Activated CD4-positive, alpha-beta T cell treated with anti-CD3 and anti-CD28 coated beads, Interleukin-2, amount 50 U/mL, for 24 hours (primary cell): ENCODE measurements at regions not wholly inside any gene's neighbourhood (a gene's known extent, or its start where the extent isn't known, plus 50 kb on each side); places are given as distances from the start of the nearest gene placed in this dataset.
"Not testable (repeated sequence)": the region's sequence is repeated elsewhere in the genome, so short reads cannot be mapped to it uniquely, and the experiment has no call there.

Experiments
- DNase-seq, 2 donors: peaks; one replicate each; pipeline ENCODE4 v3.0.0-alpha.2; 2020; ENCODE audit warnings: low read depth in 1 of 2, low spot score in 1 of 2

DNA sequence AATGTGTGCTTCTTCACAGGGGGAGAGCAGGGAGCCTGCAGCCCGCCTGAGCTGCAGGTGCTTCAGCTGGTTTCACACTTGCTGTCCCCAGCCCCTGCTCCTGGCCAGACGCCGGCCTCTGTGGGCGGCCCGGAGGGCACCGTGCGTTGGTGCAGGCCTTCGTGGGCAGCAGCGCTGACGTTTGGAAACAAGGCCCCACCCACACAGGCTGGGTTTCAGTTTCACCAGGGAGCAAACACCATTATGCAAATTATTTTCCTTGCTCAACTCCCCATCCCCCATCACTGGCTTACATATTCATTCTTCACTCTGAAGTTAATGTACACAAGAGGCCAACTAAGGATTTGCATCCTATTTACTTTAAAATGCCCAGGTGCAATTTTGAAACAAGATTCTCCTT, 343.2 kb downstream of the BCL2L11 start:
- DNase-seq: peak in 1 of 2 donors; percentile 32

GRCh38 chr2:111464367-111464766, 343.7 kb downstream of the BCL2L11 start:
- DNase-seq: not testable (repeated sequence)

DNA sequence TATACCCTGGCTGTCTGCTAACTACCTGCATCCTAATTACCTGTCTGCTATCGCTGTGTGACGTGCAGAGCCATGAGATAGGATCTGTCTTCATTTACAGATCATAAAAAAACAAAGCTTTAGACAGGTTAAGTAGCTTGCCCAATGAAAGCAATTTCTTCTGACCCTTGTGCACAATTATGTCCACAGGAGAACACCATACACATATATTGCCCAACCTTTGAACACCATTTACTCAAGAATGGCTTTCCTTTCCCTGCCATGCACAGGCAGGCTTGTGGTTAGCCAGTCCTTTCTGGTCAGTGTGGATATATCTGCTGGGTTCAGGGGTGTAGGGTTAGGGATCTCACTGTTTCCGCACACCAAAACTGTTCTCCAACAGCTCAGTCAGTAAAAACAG, 344.8 kb downstream of the BCL2L11 start:
- not testable (repeated sequence) for DNase-seq

GRCh38 chr2:111466744-111467143, 346.0 kb downstream of the BCL2L11 start:
- not testable (repeated sequence) for DNase-seq

DNA sequence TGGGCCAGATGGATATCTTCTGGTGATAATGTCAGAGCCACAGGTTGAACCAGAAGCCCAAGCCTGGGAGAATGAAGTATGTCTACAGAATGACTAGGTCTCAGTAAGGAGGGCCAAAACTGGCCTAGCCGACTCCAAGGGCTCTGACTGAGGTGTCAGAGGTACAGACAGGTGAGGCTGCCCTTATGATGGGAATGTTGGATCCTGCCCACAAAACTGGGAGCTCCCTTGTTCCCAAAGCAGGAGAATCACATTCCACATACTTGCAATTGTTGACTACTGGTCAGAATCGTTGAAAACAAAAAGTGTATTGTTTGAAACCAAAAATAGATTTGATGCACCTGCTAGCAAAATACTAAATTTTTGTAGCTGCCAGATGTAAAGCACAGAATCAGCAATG, 350.2 kb downstream of the BCL2L11 start:
- not testable (repeated sequence) for DNase-seq

- DNase-seq: not testable (repeated sequence)
Measured at GRCh38 chr2:111471791-111472530, 351.2 kb downstream of the BCL2L11 start.

- DNase-seq: not testable (repeated sequence)
Measured at GRCh38 chr2:111472844-111473403, 352.2 kb downstream of the BCL2L11 start.

- not testable (repeated sequence) for DNase-seq
Measured at GRCh38 chr2:111473522-111473921, 352.8 kb downstream of the BCL2L11 start.

DNA sequence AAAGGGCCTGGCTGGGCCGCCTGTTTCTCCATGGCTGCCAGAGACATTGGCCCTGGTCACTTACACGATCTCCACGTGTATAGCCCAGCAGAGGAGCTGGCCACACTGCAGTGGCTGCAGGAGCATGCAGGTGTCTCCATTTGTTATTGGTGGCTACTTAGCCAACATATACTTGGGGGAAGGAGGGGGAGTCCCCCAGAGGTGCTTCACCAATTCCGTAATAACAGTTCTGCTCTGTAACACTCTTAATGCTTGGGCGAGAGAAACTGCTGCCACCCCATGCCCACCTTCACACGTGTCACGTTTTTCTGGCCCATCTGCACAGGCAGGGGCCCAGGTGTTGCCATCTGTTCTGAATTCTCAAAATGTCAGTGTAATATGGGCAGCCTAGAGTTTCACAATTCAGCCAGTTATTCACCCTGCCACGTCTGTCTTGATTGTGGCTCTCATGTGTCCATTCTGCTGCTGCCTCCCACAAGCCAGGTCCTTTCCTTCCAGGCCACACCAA, 353.5 kb downstream of the BCL2L11 start:
- DNase-seq: not testable (repeated sequence)

- not testable (repeated sequence) for DNase-seq
Measured at GRCh38 chr2:111478335-111478734, 357.6 kb downstream of the BCL2L11 start.

- DNase-seq: not testable (repeated sequence)
Measured at GRCh38 chr2:111478871-111479318, 358.2 kb downstream of the BCL2L11 start.

DNA sequence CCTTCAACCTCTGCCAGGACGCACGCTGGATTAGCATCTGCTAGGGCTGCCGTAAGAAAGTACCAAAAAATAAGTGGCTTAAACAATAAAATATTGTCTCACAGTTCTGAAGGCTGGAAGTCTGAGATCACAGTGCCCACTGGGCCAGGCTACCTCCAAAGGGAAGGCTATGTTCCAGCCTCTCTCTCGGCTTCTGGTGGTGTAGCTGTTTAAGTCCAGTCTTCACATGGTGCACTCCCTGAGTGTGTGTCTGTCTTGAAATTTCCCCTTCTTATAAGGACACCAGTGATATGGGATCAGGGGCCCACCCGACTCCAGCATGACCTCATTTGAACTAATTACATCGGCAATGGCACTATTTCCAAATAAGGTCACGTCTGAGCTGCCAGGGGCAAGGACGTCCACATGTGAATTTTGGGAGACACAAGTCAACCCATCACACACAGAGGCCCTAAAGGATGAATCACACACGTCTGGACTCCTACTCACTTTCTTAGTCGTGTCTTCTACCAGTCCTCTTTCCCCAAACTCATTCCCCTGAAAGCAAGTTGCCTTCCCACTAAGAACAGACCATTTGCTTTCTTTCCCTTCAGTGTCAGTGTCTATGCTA, 359.4 kb downstream of the BCL2L11 start:
- not testable (repeated sequence) for DNase-seq

DNA sequence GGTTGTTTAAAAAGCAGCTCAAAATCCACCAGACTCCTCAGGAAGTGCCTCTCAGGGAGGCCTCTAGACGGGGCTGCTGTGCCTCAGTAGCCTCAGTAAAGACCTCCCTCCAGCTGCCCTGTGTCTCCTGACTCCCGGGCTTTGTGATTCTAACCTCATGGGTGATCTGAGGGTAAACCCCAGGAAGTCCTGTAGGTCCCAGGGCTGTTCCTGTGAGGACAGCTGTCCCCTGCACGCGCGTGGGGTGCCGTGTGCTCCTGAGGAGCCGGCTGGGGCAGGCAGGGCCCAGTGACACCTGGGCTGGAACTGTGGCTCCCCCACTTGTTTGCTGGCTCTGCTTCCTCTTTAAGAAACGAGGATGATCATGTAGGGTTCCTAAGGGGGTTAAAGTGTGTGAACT, 359.9 kb downstream of the BCL2L11 start:
- DNase-seq: not testable (repeated sequence)

DNA sequence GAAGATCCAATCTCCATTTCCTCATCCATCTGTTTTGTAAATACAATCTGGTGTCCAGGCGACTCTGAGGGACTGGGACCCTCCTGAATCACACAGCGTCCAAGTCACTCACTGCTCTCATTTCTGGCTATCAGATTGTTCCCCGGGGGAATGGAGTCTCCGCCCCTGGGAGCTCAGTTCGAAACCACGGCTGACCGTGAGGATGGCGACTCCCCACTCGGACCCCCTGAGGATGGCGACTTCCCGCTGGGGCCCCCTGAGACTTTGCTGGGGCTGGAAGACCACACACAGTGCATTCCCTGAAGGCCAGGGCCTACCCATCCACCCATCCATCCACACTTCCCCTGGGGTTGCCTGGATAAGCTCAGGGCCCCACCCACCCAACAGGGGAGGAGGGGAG, 360.5 kb downstream of the BCL2L11 start:
- not testable (repeated sequence) for DNase-seq

DNA sequence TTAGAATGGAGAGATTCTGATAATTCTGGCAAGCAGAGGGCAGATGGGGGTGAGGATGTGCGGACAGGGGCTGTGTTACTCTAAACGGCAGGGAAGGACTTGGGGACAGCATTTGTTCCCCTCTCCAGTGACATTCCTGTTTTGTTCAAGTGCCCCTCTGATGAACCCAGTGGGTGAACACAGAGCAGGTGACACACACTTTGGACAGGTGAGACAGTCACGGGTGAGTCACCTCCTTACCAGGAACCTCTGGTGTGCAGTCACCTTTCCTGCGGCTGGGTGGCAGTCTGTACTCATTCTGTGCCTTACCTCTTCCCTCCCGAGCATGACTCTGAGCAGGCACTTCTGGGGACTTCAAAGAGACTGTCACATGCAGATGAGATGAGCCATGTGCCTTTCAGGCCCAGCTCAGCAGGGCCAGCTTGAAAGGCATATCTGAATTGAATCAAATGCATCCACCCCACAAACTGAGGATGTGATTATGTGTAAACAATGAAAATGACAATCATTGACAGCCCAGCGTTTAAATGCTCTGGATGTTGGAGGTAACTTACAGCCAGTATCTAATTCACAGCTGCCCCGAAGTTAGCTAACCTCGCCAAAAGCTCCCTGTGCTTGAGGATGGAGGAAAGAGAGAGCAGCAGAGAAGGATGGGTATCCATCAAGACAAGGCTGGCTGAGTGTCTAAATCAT, 362.4 kb downstream of the BCL2L11 start:
- DNase-seq: not testable (repeated sequence)

DNA sequence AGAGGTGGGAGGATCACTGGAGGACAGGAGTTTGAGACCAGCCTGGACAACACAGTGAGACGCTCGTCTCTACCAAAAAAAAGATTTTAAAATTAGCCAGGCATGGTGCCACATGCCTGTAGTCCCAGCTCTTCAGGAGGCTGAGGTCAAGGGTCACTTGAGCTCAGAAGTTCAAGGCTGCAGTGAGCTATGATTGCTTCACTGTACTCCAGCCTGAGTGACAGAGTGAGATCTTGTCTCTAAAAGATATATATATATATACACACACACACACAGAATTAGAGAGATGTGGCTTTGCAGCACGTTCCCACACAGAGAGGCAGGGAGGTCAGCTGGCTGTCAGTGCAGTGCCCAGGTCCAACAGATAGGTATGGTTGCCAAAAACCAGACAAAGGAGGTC, 363.4 kb downstream of the BCL2L11 start:
- DNase-seq: not testable (repeated sequence)

DNA sequence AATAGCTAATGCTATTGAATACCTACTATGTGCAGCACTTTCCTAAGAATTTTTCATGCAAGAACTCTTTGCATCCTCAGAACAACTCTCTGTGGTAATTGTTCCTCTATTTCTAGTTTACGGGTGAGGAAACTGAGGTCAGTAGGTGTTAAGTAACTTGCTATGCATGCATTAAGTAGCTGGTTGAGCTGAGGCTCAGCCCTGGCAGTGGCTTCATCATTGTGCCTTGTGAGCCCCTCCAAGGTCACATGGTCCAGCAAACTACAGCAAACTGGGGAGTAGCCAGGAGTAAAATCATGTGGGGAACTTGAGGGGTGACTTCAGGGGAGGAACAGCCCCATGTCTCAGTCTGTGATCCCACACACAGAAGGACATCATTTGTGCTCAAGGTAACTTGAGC, 365.2 kb downstream of the BCL2L11 start:
- not testable (repeated sequence) for DNase-seq

DNA sequence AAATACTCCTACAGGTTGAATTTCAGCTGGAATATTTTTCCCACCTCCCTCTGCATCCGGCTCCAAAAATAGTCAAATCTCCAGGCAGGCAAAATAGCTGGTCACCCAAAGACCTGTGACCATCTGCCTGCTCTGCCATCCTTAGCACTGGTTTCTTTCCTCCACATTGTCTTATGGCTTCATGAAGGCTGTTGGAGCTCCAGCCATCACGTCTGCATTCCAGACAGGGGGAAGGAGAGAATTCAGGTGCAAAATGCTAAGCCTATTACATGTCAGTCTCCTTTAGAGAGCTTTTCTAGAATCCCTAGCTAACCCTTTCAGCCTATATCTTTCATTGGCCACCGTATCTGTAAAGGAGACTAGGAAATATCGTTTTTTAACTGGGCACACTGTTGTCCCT, 367.7 kb downstream of the BCL2L11 start:
- not testable (repeated sequence) for DNase-seq

- not testable (repeated sequence) for DNase-seq
Measured at GRCh38 chr2:111489460-111489859, 368.7 kb downstream of the BCL2L11 start.

DNA sequence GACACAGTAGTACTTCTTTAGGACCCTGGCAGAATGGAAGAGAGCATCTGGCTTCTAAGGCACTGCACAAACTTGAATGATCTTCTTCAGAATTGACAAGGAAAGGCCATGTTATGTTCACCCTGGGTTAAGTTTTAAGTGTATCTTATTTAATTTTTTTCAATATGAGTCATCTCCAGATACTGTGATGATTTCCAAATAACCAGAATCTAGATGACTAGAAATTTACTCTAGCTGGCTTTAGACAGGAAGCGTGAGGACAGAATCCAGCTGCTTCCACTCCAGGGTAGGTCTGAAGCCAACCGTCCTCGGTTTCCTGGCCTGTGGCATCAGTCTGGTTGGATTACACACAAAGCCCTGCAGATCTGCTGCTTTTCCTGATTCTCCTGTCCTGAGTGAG, 370.5 kb downstream of the BCL2L11 start:
- not testable (repeated sequence) for DNase-seq

DNA sequence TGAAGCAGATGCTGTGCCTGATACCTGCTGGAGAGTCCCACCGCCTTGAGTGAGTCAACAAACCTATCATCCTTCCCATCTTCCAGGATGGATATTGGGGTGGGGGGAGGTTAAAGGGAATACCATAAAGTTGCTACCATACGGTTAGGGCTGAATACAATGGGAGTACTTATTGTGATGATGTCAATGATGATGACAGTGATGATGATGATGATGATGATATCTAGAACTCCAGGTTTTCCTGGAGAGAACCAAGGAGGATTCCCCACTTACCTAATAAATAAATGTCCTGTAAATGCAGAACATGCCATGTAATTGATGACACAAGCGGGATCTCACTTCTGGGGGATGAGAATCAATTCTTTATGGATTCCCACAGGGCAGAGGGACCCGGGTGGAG, 370.9 kb downstream of the BCL2L11 start:
- not testable (repeated sequence) for DNase-seq
